ENCODE measurements at regions not wholly inside any gene's neighbourhood (a gene's known extent, or its start where the extent isn't known, plus 50 kb on each side); places are given as distances from the start of the nearest gene placed in this dataset.
"Not testable (repeated sequence)": the region's sequence is repeated elsewhere in the genome, so short reads cannot be mapped to it uniquely, and the experiment has no call there.

DNA sequence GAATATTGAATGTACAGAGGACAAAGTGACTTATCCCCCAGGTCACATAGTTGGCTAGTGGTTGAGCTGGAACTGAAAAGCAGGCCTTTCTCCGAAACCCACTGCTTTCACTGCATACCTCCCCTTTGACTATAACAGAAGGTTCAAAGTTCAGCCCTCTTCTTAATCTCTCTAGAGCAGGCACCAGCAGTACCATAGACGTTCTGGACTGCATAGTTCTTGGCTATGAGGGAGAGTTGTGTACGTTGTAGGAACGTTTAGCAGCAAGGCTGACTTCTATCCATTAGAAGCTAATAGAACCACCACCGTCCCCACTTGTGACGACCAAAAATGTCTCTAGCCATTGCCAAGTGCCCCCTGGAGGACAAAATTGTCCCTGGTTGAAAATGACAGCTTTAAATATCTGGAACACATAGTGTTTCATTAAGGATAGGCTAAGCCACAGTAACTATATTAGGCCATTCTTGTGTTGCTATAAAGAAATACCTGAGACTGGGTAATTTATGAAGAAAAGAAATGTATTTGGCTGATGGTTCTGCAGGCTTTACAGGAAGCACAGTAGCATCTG lies 123.8 kb upstream of the MTHFD1L start:
- DNase-seq: no peak

DNA sequence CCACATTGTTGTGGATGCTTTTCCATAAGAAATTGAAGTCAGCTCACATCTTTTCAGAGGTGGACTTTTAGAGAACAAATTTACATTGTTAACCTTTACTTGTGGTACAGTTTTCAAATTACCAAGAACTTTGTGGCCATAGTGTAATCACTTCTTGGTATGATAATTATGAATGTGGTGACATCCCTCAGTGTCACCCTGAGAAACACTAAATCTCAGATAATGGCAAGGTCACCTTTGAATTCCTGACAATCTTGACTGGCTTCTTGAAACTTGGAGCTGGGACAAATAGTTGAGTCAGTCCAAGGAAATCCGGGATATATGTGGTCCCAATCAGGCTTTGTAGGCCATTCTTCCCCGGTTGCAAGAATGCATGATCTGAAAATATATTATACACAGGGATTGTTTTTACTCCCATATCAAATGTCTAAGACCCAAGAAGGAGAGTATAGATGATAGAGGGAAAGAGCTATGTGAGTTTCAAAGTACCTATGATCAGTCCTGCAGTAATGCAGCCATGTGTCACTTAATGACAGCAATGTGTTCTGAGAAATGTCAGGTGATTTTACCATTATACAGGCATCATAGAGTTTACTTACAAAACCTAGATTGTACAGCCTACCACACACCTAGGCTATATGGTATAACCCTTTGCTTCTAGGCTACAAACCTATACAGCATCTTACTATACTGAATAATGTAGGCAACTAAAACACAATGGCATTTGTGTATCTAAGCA lies 120.8 kb upstream of the MTHFD1L start:
- DNase-seq: no peak

DNA sequence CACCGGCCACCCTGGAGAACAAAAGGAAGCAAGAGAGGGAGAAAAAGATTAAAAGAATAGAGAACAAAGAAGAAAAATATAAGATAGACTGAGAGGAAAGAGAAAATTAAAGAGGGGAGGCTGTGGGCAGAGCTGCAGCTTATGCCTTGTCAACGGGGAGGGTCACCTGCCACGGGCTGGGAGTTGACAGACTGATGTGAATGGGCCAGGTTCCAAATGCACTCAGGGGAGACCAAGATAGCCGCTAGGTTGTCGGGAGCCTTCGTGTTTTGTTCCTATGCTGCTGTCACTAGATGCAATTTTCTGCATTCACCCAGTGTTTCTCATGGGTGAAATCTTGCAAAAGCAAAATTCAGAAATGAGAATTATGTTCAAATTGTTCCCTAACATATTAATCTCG lies 119.6 kb upstream of the MTHFD1L start:
- no peak for DNase-seq

DNA sequence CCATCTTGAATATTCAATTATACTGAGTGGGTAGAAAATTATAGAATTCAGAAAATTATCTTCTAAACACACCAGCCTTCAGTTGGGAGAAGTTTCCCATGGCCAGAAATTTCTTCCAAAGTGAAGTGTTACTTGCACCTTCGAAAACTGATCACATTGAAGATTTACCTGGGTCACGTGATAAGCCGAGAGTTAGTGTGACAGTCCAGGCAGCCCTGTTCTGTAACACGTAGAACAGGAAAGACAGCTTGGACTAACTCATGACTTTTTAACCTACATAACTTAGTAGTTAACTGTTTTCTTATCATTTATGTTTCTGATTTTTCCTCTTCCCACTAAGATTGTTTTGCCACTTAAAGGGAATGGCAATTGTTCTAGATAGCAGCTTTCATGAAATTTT lies 118.3 kb upstream of the MTHFD1L start:
- DNase-seq: no peak

DNA sequence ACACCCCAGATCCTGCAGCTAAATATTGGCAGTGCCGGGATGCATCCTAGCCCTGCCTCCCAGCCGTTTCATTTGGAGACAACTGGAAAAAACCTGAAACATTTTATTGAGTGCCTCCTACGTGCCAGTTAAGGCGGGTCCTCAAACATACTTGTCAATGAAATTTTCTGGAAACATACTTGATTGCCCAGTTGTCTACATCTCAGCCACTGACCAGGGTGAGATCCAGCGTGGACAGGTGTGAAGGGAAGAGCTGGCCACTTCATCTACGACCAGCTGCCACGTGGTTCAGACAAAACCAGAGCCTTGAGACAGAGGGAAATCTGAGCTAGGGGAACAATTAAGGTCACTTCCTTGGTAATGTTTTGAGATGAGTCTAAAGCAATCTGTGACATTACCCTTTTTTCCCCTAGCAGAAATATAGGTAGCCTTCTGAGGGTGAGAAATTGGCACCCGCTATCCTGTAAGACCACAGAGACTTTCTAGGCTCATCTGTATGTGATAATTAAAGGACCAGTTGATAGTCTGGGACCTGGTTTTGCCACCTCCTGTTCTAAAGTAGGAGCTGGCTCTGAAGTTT lies 116.3 kb upstream of the MTHFD1L start:
- no peak for DNase-seq

DNA sequence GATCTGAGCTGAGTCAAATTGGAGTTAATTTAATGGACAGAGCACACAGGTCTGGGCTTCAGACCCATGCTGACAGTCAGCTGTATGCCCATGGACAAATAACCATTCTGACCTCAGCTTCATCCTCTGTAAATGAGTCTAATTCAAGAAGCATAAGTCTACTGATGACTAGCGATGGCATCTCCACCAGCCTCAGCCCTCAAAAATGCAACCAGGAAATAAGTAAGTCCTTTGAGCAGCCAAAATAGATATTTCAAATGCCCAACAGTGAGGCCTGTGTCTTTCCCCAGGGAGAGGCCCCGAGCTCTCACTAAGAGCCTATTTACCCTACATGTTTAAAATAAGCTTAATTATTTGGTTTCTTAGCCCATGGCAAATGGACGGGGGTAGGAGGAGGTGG lies 114.2 kb upstream of the MTHFD1L start:
- no peak for DNase-seq

DNA sequence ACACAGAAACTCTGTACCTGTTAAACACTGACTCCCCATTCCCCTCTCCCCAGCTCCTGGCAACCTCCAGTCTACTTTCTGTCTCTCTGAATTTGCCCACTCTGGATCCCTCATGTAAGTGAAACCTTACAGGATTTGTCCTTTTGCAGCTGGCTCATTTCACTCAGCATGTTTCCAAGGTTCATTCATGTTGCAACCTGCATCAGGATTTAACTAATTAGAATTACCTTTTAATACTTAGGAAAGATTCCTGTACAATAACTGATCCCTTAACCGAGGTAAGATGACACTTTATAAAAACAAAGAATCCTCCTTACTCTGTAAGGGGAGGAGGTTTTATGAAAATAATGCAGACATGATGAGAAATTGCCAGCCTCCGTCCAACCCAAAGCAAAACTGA lies 113.1 kb upstream of the MTHFD1L start:
- no peak for DNase-seq

DNA sequence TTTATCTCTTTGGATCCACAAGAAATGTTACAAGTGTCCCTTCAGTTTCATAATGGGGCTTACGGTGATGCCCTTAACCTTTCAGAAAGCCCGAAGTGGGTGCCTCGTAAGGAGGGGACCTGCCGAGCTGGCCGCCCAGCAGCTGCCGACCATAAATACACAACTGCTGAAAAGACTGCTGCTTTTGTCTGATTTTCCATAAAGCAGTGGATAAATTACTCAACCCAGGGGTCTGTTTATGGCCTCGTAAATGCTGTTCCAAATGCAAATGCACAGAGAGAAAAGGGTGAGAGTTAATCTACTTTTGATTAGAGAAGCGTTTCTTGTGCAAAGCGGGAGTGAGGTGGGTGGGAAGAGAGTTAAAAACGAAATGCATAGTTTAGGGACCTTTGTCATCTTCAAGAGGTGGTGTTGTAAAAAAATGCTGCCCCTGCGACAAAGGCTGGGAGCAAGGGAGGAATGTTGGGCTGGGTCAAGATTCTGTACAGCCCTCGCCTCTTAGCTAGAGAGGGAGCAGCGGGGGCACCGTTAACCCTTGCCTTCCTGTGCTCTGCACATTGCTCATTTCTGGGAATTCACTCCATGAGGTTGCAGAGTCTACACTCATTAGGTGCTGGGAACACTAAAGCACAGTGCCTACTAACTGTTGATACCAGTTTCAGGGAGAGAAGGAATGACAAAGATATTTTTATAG lies 112.0 kb upstream of the MTHFD1L start:
- no peak for DNase-seq

DNA sequence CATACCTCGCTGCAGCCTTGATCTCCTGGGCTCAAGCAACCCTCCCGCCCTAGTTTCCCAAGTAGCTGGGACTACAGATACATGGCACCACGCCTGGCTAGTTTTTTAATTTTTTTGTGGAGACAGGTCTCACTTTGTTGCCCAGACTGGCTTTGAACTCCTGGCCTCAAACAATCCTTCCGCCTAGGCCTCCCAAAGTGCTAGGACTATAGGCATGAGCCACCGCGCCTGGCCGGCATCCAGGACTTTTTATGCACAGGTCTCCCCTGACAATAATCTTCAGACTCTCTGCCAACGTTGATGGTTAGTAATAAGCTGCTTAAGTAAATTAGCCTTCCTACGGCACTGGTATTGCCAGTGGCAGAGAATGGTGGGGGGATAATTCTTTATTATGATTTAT lies 110.5 kb upstream of the MTHFD1L start:
- DNase-seq: no peak

DNA sequence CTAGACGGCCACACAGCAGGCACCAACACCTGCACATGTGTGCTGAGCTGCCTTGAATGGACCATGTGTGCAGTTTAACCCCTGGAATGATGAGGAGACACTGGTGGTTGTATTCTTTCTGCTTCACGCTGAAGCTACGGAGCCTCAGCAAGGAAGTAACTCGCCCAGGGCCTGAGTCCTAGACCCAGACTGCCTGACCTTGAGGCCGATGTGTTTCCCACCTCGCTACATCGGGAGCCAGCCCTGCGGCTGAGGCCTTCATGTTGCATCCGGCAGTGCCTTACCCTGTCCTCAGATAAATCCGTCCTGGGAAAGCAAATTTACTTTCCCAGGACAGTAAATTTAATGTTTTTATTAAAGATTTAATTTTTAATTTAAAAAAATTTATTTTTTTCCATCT lies 110.0 kb upstream of the MTHFD1L start:
- DNase-seq: no peak

DNA sequence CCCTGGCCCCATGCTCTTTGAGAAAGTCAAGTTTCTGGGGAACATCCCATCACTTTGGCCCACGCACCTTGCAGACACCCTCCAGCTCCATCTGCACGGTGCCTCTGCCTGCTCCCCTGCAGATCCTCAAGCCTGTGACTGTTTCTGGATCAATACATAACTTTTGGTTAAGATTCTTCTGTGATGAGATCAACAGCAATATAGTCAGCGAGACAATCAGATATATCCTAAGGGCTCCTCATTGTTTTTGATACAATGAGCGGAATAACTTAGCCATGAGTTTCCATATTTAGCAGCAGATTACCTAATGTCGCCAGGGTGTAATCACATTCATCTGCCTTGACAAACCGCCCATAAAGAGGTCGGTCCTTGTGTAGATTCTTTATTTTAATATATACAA lies 109.3 kb upstream of the MTHFD1L start:
- no peak for DNase-seq

DNA sequence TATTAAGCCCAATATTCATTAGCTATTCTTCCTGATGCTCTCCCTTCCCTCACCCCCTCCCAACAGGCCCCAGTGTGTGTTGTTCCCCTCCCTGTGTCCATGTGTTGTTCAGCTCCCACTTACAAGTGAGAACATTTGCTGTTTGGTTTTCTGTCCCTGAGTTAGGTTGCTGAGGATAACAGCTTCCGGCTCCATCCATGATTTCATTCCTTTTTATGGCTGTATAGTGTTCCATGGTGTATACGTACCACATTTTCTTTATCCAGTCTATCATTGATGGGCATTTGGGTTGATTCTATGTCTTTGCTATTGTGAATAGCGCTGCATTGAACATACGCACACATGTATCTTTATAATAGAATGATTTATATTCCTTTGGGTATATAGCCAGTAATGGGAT lies 107.7 kb upstream of the MTHFD1L start:
- DNase-seq: not testable (repeated sequence)

DNA sequence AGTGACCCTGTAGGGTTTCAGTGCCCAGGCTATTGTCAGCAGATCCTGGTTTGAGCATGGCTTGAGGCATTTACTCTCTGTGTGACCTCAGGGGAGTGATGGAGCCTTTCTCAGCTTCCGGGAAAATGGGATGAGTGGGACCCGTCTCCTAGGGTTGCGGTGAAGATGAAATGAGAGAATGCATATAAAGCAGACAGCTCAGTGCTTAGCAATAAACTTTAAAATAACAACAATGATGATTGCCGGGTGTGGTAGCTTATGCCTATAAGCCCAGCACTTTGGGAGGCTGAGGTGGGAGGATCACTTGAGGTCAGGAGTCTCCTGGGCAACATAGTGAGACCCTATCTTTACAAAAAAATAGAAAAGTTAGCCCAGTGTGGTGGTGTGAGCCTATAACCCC lies 106.0 kb upstream of the MTHFD1L start:
- DNase-seq: no peak

DNA sequence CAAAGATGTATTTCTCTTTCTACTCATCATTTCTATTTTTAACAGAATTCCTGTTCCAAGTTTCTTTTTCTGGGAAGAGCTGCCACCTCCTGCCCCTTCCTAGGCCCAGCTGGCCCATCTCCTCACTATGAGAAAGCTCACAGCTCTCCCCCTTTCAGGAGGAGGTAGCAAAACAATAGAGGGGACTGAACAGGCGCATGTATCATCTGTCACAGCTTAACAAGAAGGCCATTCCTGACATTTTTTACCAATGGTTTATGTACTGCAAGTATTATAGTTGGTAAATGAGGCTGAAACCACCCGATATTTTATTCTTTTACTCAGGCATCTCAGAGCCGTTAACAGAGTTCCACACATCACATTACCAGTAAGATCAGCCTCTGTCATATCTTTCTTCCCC lies 103.7 kb upstream of the MTHFD1L start:
- no peak for DNase-seq

DNA sequence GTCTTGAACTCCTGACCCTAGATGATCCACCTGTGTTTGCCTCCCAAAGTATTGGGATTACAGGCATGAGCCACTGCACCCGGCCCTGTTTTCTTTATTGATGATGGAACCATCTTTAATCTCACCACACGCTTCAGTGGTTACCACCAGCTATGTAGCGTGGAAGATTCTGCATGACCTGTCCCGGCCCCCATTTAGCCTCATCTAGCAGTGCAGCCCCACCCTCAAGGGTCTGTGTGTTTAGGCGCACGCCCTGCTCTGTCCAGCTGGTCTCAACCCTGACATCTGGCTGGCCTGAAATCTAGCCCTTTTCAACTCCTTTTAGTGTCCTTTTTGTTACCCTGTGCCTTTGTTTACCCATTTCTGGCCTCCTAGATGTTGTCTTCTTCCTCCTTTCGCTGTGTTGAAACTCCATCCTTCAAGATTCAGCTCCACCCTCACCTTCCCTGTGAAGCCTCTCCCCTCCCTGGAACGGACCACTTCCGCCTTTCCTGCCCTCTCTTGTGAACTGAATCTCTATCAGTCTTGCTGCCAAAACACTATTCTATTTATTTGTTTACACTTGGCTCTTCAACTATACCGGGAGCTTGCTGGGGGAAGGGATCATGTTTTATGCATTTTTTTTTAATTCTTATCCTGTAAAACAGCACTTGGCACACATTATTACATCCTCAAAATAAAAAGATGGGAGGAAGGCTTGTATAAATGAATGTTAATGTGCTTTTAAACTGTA lies 101.0 kb upstream of the MTHFD1L start:
- no peak for DNase-seq

DNA sequence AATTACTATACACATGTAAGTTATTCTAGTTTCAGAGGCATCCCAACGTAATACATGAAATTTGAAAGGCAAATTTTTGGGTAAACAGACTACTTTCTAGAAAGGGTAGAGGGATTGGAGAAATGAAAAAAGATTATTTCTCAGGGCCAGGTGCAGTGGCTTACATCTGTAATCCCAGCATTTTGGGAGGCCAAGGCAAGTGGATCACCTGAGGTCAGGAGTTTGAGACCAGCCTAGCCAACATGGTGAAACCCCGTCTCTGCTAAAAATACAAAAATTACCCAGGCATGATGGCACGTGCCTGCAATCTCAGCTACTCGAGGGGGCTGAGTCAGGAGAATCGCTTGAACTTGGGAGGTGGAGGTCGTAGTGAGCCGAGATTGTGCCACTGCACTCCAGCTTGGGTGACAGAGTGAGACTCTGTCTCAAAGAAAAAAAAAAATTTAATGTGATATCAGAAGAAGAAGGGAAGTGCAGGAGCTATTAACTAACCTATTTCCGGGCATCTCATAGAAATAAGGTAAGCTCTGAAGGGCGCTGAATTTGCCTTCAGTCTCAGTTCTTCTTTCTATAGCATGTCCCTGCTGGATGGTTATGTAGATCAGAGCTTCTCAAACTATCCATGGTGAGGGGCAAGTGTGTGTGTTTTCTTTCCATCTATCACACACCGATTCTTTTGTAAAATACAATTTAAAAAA lies 100.3 kb upstream of the MTHFD1L start:
- no peak for DNase-seq

DNA sequence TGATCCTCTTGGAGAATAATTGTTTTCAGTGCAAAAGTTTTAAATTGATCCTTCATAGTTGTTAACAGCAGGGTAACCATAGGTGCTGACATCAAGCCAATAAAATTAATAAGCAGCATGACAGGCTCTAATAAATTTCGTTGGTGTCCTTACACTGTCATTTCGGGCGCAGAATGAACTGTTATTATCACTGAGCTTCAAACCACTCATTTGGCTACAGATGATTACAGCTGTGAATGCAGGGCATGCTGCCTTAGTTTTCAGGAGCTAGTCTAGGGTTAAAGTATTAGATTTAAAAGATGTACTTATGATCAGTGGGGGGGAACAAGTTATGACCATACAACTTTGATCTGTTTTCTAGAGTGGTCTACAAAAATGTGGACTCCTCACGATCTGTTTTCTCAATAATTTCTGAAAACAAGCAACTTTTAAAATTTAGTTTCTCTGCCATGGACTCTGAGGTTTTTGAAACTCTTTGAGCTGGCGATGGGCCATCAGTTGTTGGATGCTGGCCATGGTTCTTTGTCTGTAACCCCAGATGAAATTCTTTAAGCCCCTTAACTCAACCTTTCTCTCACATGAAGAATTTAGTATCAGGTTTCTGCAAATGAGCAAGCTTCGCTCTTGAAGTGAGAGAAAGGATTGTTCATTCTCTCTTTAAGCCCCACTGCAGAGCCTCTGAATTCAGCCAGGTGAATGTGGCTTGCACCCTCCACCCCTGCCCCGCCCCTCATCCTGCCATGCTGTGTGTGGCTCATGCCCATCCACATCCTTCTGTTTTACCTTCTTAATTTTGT lies 99.1 kb upstream of the MTHFD1L start:
- DNase-seq: peak; percentile 55

DNA sequence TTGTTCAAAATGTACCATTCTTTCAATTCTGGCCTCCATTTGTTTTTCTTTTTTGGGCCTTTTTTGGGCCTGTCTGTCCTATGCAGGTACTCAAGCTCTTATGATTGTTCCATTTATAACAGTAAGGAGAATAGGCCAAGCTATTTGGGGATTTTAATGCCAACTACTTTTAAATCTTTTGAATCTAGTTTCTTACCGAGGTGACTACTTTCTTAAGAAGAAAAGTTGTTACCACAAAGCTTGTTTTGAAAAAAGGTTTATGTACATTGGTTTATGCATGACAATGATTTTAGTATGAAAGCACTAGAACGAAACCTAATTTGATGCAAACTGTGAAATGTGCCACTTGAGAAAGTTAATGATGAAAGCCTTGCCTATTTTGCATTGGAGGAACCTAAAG lies 98.3 kb upstream of the MTHFD1L start:
- DNase-seq: no peak

DNA sequence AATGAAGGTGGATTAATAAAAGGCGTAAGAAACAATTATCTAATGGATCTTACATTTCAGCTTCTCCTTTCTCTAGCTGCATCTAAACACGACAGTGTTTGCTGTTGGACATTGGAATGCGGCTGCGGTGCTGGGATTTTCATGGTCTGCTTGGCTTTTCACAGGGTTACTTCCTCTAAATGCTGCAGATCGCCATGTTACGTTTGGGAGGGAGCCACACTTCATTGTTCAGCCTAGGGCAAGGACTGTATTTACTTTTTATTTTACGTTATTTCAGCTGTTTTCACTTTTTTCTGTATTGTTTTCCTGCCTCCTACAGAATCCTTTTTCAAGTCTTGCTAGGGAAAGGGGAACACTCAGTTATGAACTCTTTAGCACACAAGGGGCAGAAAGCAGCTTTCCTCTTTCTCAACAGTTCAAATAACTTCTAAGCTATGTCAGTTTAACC lies 97.9 kb upstream of the MTHFD1L start:
- DNase-seq: peak; percentile 56

DNA sequence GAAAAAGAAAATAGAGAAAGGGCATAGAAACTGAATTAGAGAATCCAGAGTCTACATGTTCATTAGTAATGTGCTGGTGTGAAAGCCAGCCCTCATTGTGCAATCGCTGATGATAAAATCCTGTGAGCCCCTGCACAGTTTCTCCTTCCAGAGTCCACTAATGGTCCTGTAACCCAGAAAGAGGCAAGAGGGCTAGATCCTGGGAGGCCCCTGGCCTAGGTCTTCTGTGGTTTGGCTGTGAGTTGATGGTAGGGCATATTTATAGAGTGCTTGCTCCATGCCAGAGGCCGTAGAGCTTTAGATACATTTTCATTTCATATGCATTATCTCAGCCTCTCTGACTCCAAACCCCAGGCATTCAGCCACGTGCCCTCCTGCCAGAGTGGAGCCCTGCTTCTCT lies 94.9 kb upstream of the MTHFD1L start:
- DNase-seq: no peak

DNA sequence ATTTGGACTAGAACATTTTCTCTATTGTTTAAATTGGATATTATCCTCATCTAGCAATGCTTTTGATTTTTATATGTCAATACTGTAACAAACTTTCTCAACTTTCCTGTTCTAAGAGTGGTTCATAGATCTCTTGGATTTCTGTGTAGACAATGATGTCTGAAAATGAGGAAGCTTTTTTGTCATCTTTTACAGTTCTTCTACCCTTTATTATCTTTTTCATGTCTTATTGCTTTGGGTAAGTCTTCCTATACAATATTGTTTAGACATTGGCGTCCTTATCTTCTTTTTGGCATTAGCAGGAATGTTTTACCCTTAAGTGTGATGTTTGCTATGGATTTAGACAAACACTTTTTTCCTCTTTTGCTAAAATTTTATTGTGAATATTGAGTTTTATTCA lies 91.5 kb upstream of the MTHFD1L start:
- DNase-seq: no peak

All from right forelimb (tissue), 1 donor.